ENCODE measurements at regions not wholly inside any gene's neighbourhood (a gene's known extent, or its start where the extent isn't known, plus 50 kb on each side); places are given as distances from the start of the nearest gene placed in this dataset.
"Not testable (repeated sequence)": the region's sequence is repeated elsewhere in the genome, so short reads cannot be mapped to it uniquely, and the experiment has no call there.

GRCh38 chr4:10879411-10880110 is 195.0 kb upstream of the CLNK start:
- DNase-seq: no peak

- DNase-seq: no peak
Observed at GRCh38 chr4:10878861-10879260, 194.3 kb upstream of the CLNK start.

DNA sequence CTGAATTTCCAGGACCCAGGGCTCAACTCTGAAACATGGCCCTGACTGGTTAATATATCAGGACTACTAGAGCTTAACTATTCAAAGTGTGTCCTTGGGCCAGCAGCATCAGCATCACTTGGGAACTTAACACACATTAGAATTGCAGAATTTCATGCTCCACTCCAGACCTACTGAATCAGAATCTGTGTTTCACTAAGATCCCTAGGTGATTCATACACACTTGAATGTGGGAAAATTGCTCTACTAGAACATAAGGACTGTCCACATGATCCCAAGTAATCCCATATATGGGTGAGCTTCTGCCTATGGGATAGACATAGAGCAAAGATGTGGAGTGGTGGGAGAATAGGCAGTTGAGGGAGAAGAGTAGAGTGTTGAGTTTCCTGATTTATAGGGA is 192.5 kb upstream of the CLNK start:
- no peak for DNase-seq

- DNase-seq: no peak
Observed at GRCh38 chr4:10875144-10875799, 190.7 kb upstream of the CLNK start.

DNA sequence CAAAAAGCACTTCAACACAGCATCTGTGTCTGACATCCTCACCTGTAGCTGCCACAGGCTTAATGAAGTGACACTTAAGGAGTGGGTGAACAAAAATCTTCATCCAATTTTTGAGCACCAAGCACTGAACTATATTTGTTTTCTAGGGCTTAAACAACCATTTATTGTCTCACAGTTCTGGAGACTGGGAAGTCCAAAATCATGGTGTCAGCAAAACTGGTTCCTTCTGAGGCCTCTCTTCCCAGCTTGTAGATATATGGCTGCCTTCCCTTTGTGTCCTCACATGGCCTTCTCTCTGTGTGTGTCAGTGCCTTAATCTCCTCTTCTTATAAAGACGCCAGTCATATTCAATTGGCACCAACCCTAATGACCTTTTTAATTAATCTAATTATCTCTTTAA is 189.2 kb upstream of the CLNK start:
- DNase-seq: no peak

- peak; percentile 25 for DNase-seq
Observed at GRCh38 chr4:10872833-10873517, 188.4 kb upstream of the CLNK start.

- no peak for DNase-seq
Observed at GRCh38 chr4:10866666-10867065, 182.1 kb upstream of the CLNK start.

GRCh38 chr4:10861036-10861435 is 176.5 kb upstream of the CLNK start:
- no peak for DNase-seq

GRCh38 chr4:10856271-10856782 is 171.8 kb upstream of the CLNK start:
- DNase-seq: no peak

DNA sequence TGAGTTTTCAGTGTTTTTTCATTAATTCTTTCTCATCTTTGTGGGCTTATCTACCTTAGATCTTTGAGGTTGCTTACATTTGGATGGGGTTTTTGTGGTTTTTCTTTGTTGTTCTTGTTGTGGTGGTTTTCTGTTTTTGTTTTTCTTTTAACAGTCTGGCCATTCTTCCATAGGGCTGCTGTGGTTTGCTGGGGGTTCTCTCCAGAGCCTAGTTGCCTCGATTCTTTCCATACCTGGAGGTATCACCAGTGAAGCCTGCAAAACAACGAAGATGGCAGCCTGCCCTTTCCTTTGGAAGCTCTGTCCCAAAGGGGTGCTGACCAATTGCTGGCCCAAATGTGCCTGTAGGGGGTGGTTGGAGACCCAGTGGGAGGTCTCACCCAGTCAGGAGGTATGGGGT is 168.6 kb upstream of the CLNK start:
- no peak for DNase-seq

GRCh38 chr4:10841697-10842096 is 157.1 kb upstream of the CLNK start:
- DNase-seq: no peak

DNA sequence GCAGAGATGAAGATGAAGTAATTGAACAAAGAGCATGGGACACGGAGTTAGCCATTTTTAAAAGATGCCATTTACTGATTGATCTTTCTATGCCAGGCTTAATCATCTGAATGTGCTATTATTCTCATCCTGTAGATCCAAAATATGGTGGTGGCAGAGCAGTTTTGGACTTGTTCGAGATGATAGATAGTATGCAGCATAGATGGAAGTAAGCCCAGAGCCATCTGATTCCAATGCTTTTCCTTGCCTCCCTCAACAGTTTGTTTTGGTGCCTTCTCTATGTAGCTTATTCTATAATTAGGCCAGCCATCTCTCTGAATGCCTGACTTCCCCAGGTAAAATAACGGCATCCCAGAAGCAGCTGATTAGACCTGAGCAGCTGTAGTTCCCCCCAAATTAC is 152.6 kb upstream of the CLNK start:
- DNase-seq: no peak

- DNase-seq: no peak
Observed at GRCh38 chr4:10832806-10833628, 148.4 kb upstream of the CLNK start.

DNA sequence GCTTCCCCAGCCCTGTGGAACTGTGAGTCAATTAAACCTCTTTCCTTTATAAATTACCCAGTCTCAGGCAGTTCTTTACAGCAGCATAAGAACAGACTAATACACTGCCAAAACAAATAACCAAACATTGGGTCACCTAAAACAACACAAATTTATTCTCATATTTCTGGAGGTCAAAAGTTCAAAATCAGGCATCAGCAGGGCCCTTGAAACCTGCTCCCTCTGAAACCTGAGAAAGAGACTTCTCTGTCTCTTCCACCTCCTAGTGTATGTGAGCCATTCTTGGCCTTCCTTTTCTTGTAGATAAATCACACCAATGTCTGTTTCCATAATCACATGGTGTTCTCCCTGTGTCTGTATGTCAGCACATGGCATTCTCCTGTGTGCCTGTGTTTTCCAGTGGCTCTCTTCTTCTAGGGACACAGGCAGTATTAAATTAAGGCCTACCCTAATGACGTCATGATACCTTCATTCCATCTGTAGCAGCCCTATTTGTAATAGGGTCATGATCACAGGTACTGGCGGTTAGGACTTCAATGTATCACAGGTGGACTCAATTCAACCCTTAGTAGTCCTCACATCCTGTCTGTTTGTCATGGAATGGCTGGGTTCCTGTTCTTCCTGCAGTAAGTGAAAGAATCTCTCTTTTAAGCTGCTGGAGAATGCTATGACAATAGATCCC is 147.3 kb upstream of the CLNK start:
- DNase-seq: no peak

- not testable (repeated sequence) for DNase-seq
Observed at GRCh38 chr4:10828918-10829538, 144.5 kb upstream of the CLNK start.

DNA sequence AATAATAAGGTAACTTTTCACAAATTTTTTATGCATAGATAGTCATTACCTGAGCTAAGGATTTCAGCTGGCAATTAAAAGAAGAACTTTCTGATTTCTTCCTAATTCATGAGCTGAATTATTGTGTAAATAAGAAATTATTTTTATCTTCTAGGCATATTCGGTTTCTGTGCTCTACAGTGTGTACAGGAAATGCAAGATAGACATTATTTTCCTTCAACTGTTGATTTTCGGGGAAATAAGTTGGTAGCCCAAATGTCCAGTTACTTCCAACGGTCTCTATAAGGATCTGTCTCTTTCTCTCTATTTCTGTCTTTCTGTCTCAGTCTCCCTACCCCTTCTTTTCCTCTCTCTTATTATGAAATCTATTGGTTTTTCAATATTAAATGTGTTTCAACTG is 137.3 kb upstream of the CLNK start:
- DNase-seq: no peak

DNA sequence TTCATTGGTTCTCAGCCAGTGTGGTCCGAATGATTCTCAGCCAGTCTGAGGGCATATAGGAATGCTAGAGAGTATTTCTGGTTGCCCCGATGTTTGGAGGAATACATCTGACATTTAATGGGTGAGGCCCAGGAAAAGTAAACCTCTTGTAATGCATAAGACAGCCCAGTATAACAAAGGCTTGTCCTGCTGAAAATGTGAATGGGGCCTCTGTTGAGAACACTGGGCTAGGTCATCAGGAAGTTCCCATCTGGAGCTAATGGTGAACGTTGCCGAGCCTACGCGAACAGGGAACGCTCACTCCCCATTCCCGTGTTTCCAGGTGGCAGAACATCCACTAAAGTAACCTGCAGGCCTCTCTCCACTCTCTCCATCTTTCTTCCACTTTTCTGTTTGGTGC is 132.0 kb upstream of the CLNK start:
- DNase-seq: no peak

GRCh38 chr4:10811991-10812390 is 127.4 kb upstream of the CLNK start:
- DNase-seq: no peak

DNA sequence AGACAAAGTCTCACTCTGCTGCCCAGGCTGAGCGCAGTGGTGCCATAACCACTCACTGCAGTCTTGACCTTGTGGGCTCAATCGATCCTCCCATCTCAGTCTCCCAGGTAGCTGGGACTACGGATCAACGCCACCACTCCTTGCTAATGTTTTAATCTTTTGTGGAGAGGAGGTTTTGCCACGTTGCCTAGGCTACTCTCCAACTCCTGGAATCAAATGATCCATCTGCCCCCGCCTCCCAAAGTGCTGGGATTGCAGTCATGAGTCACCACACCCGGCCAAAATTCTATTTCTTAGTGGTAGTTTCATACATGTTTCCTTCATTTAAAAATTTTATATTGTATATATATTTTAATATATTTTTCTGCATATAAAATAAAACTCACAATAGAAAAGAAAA is 125.8 kb upstream of the CLNK start:
- DNase-seq: no peak

- no peak for DNase-seq
Observed at GRCh38 chr4:10809905-10810304, 125.3 kb upstream of the CLNK start.

GRCh38 chr4:10808591-10808990 is 124.0 kb upstream of the CLNK start:
- no peak for DNase-seq
